Lower leg skin (tissue), 4 donors: ENCODE measurements at regions not wholly inside any gene's neighbourhood (a gene's known extent, or its start where the extent isn't known, plus 50 kb on each side); places are given as distances from the start of the nearest gene placed in this dataset.

Experiments used
- DNase-seq, 2 donors: peaks; one replicate each; pipeline ENCODE4 v3.0.0-alpha.2; 2019; ENCODE audit warnings: low spot score in 2 of 2
- H3K4me3 ChIP-seq: fragments of 200-600 bp; sonication (generic); 2 replicates; pipeline ENCODE4 v1.5.1; 2017; ENCODE audit warnings: mild to moderate bottlenecking, low read depth; ENCODE audit not compliant: poor library complexity, severe bottlenecking
- POLR2A ChIP-seq, 2 donors: fragments of 450-650 bp; IDR thresholded peaks; one replicate each; pipeline ENCODE4 v1.6.1; 2016 to 2017; ENCODE audit warnings: antibody characterized with exemption in 2 of 2, mild to moderate bottlenecking in 1 of 2, moderate library complexity in 1 of 2
- WGBS, 2 donors: methylation state at CpG; one replicate each; pipeline ENCODE4 v1.1.5; 2018; 5-methylcytosine and 5-hydroxymethylcytosine counted together
- intact Hi-C: fragments of 100-400 bp; cut with DNase I; formaldehyde crosslinking; loops from one replicate; pipeline ENCODE4 v1.15.0; 2023; ENCODE audit warnings: low total_unique reads
- TF ChIP-seq, protein P1 (sequence below), 3 donors: fragments of 450-650 bp; IDR thresholded peaks; one replicate each; pipeline ENCODE4 v1.5.1; 2016; ENCODE audit warnings: antibody characterized with exemption in 3 of 3, mild to moderate bottlenecking in 3 of 3, moderate library complexity in 2 of 3

DNA sequence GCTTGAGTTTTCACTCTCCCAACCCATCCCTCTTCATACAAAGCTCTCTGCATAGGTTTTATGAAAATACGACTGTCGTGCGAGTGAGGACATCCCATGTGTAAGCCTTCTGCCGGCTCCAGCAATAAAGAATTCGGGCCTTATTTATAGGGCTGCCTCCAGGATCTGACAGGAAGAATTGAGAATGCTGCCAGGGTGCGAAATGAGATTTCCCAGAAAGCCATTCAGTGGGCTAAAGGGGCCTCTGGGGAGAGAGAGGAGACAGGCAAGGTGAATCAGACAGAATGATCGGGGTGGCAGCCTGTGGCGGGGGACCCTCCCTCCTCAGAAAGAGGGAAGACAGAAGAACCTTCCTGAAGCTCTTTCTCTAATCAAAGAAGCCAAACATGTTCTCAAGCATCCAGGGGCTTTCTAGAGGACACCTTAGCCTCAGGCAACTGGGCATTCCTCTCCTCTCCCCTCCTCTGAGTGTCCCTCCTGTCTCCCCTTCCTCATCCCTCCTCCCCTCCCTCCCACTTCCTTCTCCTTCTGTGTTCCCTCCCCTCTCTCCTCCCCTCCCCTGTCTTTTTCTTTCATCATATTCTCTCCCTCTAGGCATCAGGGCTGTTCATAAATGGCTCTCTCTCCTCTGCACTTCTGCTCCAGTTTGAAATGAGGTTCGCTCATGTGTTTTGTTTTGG lies 410.9 kb downstream of the TYW1 start:
- H3K4me3 ChIP-seq = no peak overlapping the region
- no peak for TF ChIP-seq POLR2A (IDR thresholded peaks at IDR 0.05)
- TF ChIP-seq, protein P1, sequence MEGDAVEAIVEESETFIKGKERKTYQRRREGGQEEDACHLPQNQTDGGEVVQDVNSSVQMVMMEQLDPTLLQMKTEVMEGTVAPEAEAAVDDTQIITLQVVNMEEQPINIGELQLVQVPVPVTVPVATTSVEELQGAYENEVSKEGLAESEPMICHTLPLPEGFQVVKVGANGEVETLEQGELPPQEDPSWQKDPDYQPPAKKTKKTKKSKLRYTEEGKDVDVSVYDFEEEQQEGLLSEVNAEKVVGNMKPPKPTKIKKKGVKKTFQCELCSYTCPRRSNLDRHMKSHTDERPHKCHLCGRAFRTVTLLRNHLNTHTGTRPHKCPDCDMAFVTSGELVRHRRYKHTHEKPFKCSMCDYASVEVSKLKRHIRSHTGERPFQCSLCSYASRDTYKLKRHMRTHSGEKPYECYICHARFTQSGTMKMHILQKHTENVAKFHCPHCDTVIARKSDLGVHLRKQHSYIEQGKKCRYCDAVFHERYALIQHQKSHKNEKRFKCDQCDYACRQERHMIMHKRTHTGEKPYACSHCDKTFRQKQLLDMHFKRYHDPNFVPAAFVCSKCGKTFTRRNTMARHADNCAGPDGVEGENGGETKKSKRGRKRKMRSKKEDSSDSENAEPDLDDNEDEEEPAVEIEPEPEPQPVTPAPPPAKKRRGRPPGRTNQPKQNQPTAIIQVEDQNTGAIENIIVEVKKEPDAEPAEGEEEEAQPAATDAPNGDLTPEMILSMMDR (IDR thresholded peaks at IDR 0.05) = no peak
- intact Hi-C loops = no loop called here
- 55 to 60% methylated on average over 9 of the region's 9 CpGs for WGBS, 2 donors
- DNase-seq = no peak

DNA sequence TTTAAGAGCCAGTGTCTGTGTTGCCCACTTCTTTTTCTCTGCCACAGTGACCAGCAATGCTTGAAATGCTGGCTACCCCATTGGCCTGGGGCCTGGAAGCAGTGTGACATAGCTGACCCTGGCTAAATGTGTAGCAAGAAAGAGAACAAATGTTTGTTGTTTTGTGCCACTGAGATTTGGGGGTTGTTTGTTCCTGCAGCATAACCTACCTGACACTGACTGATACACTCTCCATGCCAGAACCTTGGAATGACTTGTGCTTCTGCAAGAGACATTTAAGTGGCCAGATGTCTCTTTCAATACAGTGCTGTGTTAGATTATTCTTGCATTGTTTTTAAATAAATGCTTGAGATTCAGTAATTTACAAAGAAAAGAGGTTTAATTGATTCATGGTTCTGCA lies 411.5 kb downstream of the TYW1 start:
- TF ChIP-seq POLR2A (IDR thresholded peaks at IDR 0.05) = no peak
- TF ChIP-seq, protein P1 (IDR thresholded peaks at IDR 0.05) = no peak
- no peak for DNase-seq
- no peak overlapping the region for H3K4me3 ChIP-seq
- intact Hi-C loops = no loop called here

DNA sequence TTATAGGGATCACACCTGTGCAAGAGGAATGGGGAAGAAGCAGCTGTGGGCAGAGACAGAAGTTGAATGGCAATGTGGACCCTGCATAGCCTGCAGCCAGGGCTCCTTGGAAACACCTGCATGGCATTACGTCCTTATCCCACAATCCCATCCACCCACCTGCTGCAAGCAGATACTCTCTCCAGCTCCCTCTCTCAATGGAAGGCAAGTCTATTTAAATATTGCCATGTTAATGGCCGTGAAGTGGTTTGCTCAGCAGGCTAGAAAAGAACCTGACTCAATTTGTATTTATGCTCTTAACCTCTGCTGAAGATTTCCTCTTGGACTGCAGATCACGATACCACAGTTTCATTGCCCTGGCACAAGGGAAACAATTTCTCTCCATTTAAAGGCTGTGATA lies 417.0 kb downstream of the TYW1 start:
- no peak for TF ChIP-seq POLR2A (IDR thresholded peaks at IDR 0.05)
- TF ChIP-seq, protein P1 (IDR thresholded peaks at IDR 0.05) = no peak
- no peak for DNase-seq
- H3K4me3 ChIP-seq = no peak overlapping the region
- WGBS, 2 donors = 61 to 68% methylated on average over 3 of the region's 3 CpGs
- intact Hi-C loops = no loop called here

DNA sequence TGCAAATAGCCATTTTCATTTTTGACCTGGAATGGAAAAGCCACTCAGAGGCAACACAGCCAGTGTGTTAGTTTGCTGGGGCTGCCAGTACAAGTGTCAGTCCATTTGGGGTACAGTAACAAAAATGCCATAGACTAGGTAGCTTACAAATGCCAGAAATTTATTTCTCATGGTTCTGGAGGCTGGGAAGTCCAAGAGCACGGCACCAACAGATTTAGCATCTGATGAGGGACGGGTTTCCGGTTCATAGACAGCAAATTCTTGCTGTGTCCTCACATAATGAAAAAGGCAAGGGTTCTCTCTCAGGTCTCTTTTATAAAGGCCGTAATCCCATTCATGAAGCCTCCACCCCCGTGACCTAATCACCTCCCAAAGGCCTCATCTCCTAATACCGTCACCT lies 418.2 kb downstream of the TYW1 start:
- WGBS, 2 donors = 93 to 95% methylated on average over 6 of the region's 6 CpGs

DNA sequence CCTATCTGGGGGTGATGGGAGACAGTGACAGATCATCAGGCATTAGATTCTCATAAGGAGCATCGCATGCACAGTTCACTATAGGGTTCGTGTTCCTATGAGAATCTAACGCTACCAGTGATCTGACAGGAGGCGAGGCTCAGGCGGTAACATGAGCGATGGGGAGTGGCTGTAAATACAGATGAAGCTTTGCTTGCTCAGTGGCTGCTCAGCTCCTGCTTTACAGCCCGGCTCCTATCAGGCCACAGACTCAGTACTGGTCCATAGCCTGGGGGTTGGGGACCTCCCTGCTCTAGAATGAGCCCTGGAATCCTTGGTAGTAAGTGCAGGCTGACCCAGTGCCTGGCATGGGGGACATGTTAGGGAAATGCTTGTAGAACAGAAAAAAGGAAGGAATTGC lies 426.0 kb downstream of the TYW1 start:
- DNase-seq = no peak
- WGBS, 2 donors = 90 to 94% methylated on average over 7 of the region's 7 CpGs
- TF ChIP-seq POLR2A (IDR thresholded peaks at IDR 0.05) = no peak
- TF ChIP-seq, protein P1 (IDR thresholded peaks at IDR 0.05) = no peak
- no peak overlapping the region for H3K4me3 ChIP-seq
- intact Hi-C loops = no loop called here

More for the DNA sequence above, 418.2 kb downstream of the TYW1 start:
- no peak for DNase-seq
- intact Hi-C loops = no loop called here
- H3K4me3 ChIP-seq = no peak overlapping the region
- TF ChIP-seq, protein P1 (IDR thresholded peaks at IDR 0.05) = no peak
- TF ChIP-seq POLR2A (IDR thresholded peaks at IDR 0.05) = no peak

DNA sequence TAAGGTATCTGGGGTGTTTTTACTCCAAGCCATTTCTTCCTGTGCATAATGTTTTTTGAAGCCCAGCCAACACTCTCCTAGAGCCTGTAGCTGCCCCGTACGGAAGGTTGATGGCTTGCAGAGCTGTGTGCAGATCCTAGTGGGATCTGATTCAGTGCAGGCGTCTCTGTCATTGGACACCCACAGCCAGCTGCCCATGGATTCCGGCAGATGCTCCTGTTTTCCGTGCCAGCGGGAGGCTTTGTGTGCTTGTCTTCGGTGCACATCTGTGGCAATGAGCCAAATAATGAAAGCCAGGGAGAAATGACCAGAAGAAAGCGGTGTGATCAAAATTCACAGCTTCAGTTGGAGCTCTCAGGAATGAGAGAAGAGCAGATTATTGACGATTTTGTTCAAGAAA lies 426.4 kb downstream of the TYW1 start:
- 42 to 49% methylated on average over 8 to 9 of the region's 9 CpGs for WGBS, 2 donors
- TF ChIP-seq POLR2A (IDR thresholded peaks at IDR 0.05) = no peak
- TF ChIP-seq, protein P1 (IDR thresholded peaks at IDR 0.05) = no peak
- no peak for DNase-seq
- intact Hi-C loops = no loop called here
- no peak overlapping the region for H3K4me3 ChIP-seq
